NCI-H146 treated with DMSO at 0.1 percent for 48 hours (cell line): ENCODE measurements at regions not wholly inside any gene's neighbourhood (a gene's known extent, or its start where the extent isn't known, plus 50 kb on each side); places are given as distances from the start of the nearest gene placed in this dataset.
"Not testable (repeated sequence)": the region's sequence is repeated elsewhere in the genome, so short reads cannot be mapped to it uniquely, and the experiment has no call there.

Experiments
- DNase-seq: peaks from one replicate; lab custom pipeline; 2025; ENCODE audit not compliant: unreplicated experiment; lab: John Stamatoyannopoulos, UW

- DNase-seq, result no peak
Measured at GRCh38 chr12:126974779-126975178, 1292.2 kb upstream of the TMEM132C start.

GRCh38 chr12:126976579-126976978 is 1290.4 kb upstream of the TMEM132C start:
- DNase-seq, result no peak

DNA sequence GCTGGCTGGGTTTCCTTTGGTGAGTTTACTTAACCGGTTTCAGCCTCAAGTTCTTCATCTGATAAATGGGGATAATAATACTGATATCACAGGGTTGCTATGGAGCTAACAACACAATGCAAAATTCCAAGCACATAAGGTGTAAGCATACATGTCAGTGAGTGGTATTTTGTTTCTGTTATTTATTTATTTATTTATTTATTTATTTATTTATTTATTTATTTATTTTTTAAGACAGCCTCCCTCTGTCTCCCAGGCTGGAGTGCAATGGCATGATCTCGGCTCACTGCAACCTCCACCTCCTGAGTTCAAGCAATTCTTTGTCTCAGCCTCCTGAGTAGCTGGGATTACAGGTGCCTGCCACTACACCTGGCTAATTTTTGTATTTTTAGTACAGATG is 1287.4 kb upstream of the TMEM132C start:
- not testable (repeated sequence) for DNase-seq

DNA sequence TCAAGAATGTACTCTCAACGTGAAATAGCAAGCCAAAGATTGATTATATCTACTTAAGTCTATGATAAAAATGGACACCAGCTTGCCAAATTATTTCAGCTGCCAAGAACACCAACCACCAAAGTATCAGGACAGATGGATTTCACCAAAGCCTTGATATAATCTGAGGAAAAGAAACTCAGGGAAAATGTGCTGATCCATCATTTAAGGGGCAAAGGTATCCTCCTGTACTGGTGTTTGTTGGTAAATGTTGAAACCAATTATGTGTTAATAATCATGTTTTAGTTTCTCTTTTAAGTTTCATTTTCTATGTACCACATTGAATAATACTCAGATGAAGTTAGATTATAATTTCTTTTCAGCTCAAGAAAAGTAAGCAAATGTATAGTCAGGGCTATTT is 1284.3 kb upstream of the TMEM132C start:
- no peak for DNase-seq

GRCh38 chr12:126983735-126984134 is 1283.2 kb upstream of the TMEM132C start:
- DNase-seq, result not testable (repeated sequence)

DNA sequence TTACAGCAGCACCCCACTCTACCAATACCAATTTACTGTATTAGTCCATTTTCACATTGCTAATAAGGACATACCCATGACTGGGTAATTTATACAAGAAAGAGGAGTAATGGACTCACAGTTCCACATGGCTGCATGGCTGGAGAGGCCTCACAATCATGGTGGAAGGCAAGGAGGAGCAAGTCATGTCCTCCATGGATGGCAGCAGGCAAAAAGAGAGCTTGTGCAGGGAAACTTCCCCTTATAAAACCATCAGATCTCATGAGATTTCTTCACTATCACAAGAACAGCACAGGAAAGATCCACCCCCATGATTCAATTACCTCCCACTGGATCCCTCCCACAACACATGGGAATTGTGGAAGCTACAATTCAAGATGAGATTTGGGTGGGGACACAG is 1281.3 kb upstream of the TMEM132C start:
- not testable (repeated sequence) for DNase-seq

DNA sequence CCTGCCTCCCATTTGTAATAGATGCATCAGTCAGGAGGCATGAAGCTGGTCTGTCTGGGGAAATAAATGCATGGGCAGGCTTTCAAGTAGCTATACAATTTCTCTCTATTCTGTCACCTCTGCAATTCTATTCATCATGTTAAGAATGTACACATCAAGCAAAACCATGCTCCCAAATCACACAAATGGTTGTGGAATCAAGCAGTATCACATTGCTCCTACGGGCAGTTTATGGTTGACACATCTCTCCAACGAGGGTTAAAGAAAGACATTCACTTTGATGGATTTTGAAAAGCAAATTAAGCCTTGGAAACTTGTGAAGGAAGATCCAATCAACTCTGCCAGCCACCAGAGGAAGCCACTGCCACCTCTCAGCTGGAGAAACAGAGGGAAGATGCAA is 1277.4 kb upstream of the TMEM132C start:
- no peak for DNase-seq

GRCh38 chr12:126993898-126994297 is 1273.1 kb upstream of the TMEM132C start:
- DNase-seq, result no peak

DNA sequence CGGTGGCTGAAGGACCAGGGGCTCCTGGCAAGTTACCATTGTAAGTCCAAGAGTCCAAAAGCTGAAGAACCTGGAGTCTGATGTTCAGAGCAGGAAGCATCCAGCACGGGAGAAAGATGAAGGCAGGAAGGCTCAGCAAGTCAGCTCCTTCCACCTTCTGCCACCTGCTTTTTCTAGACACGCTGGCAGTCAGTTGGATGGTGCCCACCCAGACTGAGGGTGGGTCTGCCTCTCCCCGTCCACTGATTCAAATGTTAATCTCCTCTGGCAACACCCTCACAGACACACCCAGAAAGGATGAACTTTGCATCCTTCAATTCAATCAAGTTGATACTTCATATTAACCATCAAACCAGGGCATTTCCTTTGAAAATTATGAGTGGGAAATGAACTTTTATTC is 1272.4 kb upstream of the TMEM132C start:
- DNase-seq, result no peak

DNA sequence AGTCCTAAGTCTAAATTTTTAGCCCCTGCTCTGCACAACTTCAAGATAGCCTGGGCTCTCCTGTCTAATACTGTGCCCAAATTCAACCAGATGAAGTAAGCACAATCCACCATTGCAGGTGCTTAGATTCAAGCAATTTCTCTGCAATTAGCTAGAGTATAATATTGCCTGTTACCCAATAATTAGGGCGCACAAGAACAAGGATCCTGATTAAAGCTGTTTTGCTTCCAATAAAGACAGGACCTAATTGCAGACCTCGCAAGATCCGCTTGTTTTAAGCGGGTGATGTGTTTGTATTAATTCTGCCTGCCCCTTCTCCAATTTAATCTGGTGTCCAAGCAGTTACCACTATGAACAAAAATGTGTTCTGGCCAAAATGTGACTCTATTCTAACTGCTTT is 1268.9 kb upstream of the TMEM132C start:
- no peak for DNase-seq

DNA sequence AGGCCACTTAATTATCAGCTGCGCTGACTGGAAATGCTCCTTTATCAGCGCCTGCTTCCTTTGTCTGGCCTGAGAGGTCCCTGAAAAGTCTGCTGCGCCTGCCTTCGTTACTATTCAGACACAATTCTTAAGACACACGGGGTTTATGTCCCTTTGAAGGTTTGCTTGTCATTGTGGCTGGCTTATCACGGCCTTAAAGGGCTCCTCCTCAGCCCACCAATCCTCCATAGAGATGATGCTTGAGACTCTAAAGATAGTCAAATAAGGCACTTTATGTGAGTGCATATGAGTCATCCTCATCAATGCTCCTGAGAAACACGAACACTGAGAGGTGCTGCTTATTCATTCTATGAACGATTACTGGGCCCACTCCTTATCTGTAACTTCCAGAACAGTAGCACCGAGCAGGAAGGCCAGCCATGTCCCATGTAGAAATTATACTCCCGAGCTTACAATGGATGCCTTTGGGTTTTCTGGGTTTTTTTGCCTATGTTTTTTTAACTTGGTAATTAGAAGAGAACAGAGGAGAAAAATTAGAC is 1268.2 kb upstream of the TMEM132C start:
- DNase-seq, result no peak

DNA sequence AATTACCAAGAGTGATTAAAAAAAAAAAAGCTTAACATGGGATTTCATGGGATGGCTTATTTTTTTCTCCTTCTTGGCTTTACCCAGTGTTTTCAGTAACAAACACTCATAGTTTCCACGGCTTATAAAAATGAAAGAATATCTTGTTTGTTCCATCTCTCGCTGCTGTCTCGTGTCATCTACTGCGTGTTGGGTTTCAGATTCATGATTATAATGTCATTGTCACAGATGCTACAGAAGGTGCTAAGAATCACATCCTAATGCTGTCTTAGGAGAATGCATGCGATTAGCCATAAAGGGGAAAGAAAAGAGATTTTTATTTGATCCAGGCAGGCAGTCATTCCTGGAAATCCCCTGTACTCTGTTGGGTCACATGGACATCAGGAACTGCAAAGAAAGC is 1267.6 kb upstream of the TMEM132C start:
- no peak for DNase-seq

DNA sequence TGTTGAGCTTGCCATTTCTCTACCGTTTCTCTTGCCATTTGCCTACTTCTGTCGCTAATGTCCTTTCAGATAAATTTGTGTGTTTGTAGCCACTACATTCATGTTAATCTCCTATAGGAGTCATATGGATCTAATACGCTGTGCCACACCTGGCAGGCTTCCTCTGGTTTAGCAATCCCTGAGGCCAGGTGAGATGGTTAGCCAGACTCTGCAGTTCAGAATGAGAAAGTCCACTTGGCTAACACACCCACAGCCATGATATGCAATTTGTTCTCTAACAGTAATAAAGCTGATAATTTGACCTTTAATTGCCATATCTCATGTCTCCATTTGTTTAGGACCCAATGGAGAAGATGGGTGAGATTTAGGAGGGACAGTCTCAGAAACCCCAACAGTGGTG is 1261.6 kb upstream of the TMEM132C start:
- DNase-seq, result no peak

DNA sequence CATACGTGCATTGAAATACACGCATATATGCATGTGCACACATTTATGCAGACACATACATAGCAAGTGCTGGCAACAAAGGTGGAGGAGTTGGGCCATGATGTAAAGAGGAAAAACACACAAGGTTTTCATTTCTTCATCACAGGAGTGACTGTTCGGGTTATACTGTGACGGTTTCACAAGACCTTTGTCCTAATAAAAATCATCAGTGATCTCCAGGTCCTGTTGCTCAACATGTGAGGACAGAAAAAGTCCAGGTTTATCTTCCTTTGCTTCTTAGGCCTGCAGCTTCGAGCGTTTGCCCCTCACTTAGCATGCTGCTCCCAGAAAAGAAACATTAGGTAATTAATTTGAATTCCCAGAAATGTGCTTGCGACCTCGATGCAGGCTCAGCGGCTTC is 1260.0 kb upstream of the TMEM132C start:
- no peak for DNase-seq

DNA sequence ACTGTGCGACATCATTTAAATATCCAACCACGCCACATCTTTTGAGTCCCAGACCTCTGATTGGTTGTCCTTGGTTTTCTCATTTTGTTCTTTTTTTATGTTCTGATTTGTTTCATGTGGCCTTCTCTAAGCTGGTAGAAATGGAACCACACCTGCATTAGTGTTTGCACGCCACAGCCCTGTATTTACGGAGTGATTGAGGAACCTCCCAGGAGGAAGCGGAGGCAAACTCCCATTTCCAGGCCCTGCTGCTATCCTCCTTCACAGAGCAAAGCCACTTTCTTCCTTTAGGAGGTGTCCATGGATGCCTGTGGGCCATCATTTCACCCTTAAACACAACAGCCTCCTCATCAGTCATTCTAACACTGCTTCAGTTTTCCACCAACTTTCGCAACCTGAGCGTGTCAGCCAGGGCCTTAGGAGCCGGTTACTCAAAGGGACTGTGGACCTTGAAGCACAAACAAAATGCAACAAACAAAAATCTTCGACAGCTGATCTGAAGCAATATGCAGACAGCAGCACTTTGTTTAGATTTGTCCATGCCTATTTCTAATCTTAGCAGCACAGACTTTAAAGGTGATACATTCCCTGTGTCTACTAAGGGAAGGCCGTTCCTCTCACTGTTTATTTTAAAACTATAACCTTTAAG is 1258.1 kb upstream of the TMEM132C start:
- no peak for DNase-seq

DNA sequence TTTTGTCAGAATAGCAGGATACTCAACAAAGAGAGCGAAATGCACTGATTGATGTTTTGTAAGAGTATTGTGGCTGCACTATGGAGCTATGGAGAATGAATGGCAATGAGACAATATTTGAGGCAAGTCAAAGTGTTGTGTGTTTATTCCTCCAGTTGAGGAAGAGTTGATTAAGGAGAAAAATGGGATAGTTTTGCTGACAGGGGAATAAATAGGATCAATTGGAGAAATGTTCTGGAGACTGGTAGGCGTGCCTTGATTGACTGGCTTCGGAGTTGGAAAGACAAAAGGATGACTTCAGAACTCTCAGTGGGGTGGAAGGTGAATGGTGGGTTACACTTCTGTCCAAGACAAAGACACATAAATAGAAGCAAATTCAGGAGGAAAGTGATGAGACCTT is 1254.9 kb upstream of the TMEM132C start:
- no peak for DNase-seq

DNA sequence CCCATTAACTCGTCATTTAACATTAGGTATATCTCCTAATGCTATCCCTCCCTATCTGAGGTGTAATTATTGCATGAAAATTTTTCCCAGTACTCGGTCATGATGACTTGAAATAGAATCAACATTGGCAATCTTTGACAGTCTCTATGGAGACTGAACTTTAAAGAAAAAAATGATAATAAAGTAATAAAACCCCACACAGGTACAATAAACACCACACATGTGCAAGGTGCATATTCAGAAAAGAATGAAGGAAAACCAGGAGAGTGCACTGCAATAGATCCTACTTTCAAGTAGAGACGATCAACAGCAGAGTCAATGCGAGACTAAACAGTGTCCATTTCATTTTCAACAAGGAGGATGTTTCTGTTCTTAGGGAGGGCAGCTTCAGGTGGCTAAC is 1253.8 kb upstream of the TMEM132C start:
- DNase-seq, result no peak

GRCh38 chr12:127014079-127014478 is 1252.9 kb upstream of the TMEM132C start:
- no peak for DNase-seq

GRCh38 chr12:127024791-127025190 is 1242.2 kb upstream of the TMEM132C start:
- no peak for DNase-seq

GRCh38 chr12:127025545-127025944 is 1241.4 kb upstream of the TMEM132C start:
- DNase-seq, result no peak

DNA sequence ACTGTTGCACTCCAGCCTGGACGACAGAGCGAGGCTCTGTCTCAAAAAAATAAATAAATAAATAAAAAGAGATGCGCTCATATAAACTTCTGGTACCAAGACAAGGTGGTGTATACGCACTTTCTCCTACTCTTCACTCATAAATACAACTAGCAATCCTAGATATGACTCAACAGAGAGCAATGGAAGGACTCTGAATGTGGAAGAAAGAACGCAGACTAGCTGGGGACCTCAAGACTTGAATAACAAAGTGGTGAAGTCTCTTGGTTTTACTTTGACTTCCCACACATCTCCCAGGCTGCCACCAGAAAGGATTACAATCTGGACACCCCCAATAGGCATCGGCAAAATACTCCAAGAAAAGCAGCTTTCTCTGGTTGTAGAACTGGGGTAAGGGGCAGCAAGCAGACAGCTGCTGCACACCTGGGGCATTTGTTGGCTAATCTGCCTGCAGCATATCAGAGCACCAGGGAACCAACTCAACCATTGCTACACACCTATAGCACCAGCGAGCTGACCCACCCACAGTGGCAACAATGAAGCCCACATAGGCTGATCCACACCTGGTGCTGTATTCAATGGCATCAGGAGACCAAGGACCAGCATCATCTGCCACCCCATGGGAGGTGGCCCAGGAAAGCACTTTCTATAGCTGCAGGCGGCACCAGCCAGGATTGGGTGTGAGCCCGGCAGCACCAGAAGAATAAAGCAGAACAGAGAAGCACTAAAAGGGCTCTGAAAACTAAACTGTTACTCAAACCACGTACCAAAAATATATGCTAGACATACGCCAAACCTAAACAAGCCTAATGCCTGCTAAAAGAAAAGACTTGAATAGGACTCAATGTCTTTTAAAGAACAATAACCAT is 1231.7 kb upstream of the TMEM132C start:
- no peak for DNase-seq

GRCh38 chr12:127038152-127038551 is 1228.8 kb upstream of the TMEM132C start:
- DNase-seq, result no peak
